Fibroblast of lung (primary cell): ENCODE measurements at regions not wholly inside any gene's neighbourhood (a gene's known extent, or its start where the extent isn't known, plus 50 kb on each side); places are given as distances from the start of the nearest gene placed in this dataset.

Source experiments
- CTCF ChIP-seq, 2 donors: IDR thresholded peaks in 1 of 2; conservative IDR thresholded peaks in 1 of 2; 1 replicate in 1 of 2; 2 replicates in 1 of 2; pipeline ENCODE4 v1.5.1; 2011 to 2012; ENCODE audit warnings: low read length in 2 of 2, control low read depth in 1 of 2, inconsistent platforms in 1 of 2, low read depth in 1 of 2, mild to moderate bottlenecking in 1 of 2
- EZH2 ChIP-seq: IDR thresholded peaks from 2 replicates; pipeline ENCODE4 v1.5.1; 2012; ENCODE audit warnings: low read length, control low read depth, mild to moderate bottlenecking; ENCODE audit errors: missing control alignments

GRCh38 chr14:82091097-82091496 is 557.4 kb upstream of the SEL1L start:
- TF ChIP-seq CTCF (conservative IDR thresholded peaks at IDR 0.05 in 1 of 2, IDR thresholded peaks at IDR 0.05 in 1 of 2; ENCODE audit: low read depth in 1 of 2, low read length in 2 of 2) (no peak), EZH2 (no peak)
